Hematopoietic multipotent progenitor cell treated with erythropoietin and hydrocortisone succinate and interleukin-3 and kit ligand, for 8 days (in vitro differentiated cells): ENCODE measurements at regions not wholly inside any gene's neighbourhood (a gene's known extent, or its start where the extent isn't known, plus 50 kb on each side); places are given as distances from the start of the nearest gene placed in this dataset.

Experiments used
- DNase-seq: peaks from one replicate; pipeline ENCODE4 v3.0.0-alpha.2; 2015

DNA sequence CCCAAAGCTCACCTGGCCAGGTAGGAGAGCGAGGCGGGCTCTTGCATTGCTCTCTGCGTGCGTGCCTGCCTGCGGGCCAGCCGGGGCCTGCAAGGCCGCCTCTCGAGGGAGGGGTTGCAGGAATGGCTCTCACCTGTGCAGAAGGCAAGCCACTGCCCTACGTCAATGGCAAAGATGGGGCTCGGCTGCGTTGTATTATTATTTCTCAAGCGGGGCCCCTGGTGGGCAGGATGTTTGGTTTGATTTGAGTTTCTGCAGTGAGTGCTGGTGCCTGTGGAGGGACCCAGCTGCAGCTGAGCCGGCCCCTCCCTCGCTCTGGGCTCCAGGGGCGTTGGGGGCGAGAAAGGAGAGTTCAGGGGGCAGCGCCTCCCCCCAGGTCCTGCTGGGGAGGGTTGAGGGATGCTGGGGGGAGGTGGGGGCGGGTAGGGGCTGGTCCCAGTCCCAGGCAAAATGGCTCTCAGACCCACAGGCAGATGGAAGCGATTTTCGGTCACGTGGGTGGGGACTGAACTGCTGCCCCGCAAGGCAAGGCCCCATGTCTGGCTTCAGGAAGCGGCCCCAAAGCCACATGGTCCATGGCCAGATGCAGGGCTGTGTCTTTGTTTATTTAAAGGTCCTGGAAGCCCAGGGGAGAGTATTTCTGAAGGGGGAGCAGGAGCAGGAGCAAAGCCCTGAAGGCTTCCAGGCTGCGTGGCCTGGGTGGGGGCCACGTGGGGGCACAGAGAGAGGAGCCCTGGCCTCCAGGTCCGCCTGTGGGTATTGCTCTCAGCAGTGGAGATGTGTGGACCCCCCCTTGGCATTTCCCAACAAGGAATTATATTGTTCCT lies 338.8 kb downstream of the SEC14L1 start:
- no peak for DNase-seq

DNA sequence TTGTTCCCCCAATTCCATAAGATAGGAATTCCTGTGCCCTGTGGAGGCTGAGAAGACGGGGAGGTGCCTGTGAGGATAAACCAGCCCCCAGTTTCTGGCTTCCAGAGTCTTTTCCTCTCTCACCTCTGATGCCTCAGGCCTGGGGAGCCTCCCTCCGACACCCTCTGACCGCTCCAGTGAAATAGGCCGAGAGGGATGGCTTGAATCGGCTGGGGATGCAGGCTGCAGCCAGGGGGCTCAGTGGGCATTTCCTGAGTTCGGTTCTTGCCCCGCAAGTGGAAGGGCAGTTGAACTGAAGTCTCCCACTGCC lies 339.4 kb downstream of the SEC14L1 start:
- no peak for DNase-seq

DNA sequence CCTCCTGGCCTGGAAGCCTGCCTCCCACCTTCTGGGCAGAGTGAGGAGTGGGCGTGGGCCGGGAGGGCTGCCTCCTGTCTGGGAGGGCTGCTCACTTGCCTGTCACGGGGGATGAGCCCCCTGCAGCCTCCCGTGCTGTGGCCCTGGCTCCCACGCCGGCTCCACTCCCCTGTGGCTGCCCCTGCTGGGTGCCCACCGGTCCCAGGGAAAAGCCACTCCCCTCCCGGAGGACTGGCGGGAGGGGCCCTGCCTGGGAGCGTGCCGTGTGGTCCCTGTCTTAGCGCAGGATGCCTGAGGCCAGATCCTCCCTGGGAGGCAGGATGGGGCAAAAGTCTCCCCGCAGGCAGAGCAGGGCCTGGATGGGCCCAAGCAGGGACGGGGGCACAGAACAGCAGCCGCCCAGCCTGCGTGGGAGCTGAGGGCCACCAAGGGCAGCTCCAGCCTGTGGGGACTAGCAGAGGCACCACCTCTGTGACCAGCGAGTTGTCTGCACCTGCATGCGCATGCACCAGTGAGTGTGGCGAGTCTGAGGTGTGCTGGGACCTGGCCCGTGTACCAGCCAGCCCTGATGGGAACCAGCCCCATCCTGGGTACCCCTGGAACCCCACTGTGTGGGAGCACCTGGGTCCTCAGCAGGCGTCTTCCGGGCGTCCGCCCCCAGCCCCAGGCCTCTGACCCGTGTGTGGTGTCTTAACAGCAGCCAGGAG lies 339.9 kb downstream of the SEC14L1 start:
- no peak for DNase-seq

DNA sequence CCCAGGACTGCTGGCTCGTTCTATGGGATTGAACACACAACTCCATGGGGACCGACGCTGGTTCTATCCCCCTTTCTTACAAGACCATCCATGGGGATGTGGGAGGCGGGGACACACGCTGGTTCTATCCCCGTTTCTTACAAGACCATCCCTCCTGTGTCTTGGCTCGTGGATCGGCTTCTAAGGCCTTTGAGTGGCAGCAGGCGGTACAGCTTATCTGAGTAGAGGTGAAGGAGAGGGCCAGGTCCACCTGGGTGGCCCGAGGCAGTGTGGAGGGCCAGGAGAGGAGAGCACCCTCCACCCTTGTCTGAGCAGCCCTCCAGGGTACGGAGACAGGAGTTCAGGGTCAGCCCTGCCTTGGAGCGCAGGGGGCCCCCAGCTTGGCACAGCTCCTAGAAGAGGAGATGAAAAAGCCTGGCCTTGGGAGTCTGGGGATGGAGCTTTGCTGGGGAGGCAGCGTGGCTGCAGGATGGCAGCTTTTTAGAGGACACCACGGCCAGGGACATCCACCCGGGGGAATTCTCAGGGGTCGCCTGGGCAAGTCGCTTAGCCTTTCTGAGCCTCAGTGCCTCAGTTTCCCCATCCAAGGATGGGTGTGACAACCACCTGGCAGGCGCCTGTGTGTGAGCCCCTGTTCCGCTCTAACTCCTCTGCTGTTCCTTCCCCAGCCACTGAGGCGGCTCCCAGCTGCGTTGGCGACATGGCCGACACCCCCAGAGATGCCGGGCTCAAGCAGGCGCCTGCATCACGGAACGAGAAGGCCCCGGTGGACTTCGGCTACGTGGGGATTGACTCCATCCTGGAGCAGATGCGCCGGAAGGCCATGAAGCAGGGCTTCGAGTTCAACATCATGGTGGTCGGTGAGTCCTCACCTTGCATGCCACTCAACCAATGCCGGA lies 341.0 kb downstream of the SEC14L1 start:
- no peak for DNase-seq

DNA sequence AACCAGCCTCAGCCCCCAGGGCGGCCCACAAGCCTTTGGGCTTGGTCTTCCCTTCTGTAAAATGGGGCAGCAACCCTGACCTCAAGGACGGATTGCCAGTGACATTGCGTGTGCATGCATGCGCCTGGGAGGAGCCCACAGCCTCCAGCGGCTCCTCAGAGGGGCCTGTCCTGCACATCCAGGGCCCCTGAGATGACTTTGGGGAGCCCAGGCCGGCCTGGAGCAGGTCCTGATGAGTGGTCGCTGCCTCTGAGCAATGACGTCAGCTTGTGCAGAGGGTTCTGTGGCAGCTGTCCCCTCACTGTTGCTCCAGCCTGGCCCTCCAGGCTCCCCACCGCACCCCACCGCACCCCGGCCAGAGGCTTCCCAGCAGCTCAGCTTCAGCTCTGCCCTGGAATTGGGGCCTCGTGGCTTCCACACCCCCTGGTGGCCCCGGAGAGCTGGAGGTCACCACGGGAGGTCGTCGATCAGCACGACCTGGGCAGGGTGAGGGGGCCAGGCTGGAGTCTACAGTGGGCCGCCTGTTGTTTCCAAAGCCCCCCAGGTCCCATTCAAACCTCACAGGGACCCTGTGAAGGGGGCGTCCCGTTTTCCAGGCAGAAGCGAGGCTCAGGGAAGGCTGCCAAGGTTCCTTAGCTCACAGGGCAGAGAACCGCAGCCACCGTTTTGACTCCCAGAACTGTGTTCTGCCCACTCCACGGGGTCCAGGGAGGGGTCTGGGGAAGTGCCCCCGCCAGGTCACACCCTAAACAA lies 341.8 kb downstream of the SEC14L1 start:
- DNase-seq: no peak

DNA sequence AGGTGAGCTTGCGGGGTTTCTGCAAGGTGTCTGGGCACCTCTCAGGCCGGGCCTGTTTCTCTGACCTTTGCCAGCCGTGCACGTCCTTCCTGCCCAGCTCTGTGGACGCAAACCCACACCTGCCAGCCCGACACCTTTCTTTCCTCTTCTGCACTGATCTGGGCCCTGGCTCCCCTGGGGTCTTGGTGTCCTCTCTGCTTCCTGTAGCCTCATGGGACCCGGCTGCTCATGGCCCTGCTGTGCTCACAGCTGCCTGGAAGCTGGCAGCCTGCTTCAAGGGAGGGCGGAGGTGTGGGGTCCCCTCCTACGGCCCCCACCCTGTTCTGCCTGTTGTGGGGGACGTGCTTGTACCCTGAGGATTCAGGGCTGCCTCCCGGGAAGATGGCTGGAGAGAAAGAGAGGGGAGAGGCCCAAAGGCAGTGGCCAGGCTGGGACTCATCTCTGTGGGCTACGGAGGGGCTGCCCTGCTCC lies 342.4 kb downstream of the SEC14L1 start:
- DNase-seq: no peak

DNA sequence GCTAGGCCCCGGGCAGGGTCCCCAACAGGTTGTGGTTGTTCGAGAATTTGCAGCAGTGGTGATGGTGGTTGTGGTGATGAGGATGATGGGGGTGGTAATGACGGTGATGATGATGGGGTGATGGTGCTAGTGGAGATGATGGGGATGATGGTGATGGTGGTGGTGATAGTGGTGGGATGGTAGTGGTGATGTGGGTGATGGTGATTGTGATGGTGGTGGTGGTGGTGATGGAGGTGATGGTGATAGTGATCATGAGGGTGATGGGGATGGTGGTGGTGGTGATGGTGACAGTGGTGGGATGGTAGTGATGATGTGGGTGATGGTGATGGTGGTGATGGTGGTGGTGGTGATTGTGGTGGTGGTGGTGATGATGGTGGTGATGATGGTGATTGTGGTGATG lies 343.3 kb downstream of the SEC14L1 start:
- no peak for DNase-seq

DNA sequence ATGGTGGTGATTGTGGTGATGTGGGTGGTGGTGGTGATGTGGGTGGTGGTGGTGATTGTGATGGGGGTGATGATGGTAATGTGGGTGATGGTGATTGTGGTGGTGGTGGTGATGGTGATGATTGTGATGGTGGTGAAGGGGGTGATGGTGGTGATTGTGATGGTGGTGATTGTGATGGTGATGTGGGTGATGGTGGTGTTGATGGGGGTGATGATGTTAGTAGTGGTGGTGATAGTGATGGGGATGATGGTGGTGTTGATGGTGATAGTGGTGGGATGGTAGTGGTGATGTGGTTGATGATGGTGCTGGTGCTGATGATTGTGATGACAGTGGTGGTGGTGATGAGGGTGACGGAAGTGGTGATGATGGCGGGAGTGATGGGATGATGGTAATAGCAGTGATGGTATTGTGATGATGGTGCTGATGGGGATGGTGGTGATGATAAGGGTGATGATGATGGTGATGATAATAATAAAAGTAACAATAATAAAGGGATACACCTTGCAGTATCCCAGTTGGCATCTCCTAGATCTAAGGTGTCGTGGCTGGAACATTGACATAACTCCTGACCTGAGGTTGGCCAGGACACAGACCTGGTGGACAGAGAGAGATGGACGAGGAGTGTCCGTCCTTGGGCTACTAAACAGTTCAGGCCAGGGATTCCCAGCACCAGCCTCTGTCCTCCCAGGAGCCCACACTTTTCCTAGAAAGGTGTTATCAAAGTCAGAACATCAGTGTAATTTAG lies 344.5 kb downstream of the SEC14L1 start:
- DNase-seq: no peak

DNA sequence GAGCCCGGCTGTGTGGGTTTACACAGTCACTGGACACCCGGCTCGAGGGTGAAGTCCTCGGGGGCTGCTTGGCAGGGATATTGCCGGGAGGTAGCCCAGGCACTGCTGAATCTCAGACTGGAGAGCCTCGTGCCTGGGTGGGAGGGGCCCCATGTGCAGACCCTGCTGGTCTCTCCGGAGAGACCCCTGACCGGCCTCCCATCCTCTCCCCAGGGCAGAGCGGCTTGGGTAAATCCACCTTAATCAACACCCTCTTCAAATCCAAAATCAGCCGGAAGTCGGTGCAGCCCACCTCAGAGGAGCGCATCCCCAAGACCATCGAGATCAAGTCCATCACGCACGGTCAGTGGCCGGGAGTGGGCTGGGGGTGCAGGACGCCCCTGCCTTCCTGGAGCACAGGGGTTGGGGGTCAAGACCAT lies 346.5 kb downstream of the SEC14L1 start:
- DNase-seq: no peak

DNA sequence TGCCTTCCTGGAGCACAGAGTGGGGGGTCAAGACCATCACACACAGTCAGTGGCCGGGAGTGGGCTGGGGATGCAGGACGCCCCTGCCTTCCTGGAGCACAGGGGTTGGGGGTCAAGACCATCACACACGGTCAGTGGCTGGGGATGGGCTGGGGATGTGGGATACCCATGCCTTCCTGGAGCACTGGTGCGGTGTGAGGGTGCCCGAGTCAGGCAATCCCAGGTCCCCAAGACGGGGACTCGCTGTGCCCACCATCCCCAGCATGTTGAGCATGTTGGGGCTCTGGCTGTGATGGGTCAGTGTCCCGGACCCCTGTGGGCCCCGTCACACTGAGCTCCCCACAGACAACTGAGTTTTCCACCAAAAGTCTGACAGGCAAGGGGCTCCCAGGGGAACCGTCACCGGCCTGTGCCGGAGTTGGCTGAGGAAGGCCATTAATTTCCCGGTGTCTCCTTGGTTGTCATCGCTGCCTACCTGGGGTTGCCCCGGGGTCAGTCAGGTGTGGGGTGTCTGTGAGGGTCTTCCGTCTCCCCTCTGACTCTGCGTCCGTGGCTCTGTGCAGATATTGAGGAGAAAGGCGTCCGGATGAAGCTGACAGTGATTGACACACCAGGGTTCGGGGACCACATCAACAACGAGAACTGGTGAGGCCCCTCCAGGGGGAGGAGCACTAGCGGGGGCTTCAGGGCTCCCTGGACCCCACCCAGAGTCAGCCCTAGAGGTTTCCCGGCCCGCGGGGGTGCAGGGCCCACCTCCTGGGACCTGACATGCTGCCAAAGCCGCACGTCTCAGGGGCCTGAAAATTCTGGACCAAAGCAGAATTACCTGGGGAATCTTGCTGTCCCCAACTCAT lies 347.1 kb downstream of the SEC14L1 start:
- DNase-seq: no peak

DNA sequence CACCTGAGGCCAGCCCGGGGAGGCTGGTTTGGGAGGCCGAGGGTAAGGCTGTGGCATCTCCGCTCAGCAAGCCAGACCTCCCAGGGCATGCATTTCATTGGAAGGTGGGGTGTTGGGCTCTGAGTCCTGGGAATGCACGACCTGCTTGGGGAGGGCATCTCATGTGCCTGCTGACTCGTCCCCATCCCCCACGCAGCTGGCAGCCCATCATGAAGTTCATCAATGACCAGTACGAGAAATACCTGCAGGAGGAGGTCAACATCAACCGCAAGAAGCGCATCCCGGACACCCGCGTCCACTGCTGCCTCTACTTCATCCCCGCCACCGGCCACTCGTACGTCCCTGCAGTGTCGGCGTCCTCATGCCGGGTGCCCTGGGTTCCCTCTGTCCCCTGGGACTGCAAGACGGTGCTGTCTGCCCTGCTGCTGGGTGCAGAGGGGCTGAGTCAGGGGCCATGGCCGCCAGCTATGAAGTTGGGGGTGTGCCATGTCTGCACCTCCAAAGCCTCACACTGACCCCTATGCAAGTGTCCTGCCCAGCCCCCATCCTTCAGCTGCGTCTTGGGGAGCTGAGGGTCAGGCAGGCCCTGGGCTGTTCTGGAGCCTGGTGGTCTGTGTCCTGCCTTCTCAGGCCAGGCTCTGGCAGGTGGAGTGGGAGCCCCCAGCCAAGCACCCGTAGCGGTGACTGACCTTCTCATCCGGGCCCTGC lies 347.9 kb downstream of the SEC14L1 start:
- no peak for DNase-seq

DNA sequence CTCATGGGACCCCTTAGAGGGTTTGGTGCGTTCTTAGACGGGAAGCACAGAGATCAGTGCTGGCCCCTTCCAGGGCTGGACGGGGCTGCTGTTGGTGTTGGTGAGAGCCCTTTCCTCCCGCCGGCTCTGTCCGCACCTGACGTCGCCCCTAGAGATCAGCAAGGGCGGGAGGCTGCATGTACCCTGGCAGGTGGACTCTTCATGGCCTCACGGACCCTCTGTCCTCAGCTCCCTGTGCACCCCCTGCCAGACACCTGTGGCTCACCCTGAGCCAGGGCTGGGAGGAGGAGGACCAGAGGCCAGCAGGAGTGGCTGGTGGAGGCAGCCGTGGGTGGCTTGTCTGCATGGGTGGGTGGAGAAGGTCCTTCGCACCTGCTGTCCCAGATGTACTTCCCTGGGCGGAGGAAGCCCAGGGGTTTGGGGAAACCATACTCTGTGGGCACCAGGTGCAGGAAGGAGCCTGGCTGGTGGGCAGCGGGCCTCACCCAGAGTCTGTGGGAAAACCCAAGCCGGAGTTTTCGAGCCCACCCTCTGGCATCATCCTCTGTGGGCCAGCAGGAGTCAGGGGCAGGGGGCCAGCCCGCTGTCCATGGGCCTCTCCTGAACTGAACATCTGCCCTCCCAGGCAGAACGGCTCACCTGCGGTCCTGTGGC lies 348.6 kb downstream of the SEC14L1 start:
- no peak for DNase-seq

DNA sequence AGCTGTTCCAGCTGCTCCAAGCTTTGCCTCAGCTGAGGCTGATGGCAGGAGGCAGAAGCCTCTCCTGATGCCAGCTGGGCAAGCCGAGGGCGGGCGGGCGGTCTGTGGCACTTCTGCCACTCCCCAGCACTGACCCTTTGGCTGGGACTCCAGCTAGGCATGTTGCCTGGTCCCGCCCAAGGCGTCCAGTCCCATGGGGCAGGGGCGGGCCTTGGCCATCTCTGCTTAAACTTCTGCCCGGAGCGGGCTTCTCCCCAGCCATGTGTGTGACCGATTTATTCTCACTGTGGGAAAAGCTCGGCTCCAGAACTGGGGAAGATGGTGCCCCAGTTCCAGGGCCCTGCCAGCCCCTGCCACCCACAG lies 349.1 kb downstream of the SEC14L1 start:
- no peak for DNase-seq

DNA sequence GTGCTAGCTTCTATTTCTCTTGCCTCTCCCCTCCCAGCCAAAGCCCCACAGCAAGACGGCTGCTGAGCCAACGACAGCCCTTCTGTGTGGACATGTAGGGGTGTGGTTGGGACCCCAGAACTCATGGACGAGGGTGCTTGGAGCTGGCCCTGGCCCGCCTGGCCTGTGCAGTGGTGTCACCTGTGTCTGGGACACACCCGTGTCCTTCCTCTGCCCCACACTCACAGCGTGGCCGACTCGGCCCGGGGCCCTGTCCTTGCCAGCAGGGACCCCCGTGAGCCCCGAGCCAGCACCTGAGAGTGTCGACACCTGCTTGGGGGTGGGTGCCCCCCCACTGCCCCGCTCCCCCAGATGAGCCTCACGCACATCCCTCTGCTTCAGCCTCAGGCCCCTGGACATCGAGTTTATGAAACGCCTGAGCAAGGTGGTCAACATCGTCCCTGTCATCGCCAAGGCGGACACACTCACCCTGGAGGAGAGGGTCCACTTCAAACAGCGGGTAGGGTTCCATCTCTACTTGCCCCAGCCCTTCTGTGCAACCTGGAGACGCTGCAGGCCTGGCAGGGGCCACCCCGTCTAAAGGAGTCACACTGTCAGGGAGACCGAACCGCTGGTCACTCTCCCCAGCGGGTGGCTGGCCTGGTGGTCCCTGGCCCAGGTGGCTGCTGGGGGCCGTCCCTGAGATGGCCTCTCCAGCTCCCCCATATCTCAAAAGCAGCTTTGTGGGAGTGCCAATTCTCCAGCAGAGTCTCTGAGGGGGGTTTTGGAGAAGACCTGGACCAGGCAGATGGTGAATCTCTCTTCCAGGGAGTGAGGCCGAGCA lies 349.8 kb downstream of the SEC14L1 start:
- DNase-seq: no peak

DNA sequence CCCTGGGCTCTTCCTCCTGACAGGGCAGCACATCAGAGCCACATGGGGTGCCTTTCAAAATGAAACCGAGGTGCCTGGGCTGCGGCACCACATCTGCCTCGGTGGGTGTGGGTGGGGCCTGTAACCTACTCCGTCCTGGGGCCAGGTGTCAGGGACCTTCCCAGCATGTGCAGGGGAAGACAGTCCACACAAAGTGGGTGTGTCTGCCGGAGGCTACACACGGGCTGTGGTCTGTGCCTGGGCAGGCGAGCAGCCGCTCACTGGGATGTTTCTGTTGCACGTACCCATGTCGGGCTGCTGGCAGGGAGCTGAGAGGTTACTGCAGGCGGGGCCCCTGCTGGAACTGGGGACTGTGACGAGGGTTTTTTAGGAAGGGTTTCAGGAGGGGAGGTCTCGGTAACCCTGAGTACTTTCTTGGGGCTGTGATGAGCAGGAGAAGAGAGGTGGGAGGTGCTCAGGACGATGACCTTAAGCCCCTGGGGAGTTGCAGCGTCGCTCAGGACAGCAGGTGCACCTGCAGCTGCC lies 351.2 kb downstream of the SEC14L1 start:
- DNase-seq: no peak

DNA sequence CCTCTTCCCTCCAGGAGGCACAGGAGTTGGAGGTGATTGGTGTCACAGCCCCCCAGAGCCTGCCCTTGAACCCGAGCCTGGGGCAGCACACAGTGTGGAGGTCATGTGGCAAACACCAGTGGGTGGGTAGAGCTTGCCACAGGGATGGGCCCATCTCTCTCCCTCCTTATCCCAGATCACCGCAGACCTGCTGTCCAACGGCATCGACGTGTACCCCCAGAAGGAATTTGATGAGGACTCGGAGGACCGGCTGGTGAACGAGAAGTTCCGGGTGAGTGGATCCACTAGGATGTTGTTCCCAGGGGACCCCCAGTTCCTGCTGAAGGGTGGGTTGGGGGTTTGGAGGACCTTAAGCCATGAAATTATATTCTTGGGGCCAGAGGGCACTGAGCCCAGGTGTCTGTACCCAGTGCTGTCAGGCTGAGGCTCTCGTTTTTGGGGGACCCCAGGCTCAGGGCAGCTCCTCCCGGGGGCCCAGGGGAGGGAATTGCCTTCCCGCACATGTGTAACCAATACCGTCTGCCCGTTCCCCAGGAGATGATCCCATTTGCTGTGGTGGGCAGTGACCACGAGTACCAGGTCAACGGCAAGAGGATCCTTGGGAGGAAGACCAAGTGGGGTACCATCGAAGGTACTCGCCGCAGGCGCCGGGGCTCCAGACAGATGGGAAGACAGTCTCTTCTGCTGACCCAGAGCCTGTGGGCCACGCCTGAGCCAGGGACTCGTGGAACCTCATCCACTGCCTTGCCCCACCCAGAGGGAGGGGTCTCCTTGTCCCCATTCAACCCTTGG lies 351.9 kb downstream of the SEC14L1 start:
- DNase-seq: no peak

DNA sequence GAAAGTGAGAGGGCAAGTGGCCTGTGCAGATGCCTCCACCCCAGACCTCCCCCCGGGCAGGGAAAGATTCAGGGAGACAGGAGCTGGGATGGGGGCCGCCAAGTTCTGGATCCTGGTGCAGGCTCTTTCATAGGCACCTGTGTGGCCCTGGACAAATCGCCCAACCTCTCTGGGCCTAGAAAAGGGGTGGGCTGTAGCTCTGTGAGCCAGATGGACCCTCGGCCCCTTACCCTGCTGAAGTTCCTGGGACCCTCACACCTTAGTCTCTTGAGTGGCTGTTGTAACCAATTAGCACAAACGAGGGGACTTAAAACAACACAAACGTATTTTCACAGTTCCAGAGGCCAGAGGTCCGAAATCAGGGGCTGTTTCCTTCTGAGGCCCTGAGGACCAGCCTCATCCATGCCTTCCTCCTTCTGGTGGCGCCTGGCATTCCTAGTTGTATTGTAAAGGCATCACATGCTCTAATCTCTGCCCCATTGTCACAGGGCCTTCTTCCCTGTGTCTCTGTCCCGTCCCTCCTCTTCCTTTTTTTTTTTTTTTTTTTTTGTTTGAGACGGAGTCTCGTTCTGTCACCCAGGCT lies 352.6 kb downstream of the SEC14L1 start:
- no peak for DNase-seq
